Keratinocyte (primary cell): ENCODE measurements at regions not wholly inside any gene's neighbourhood (a gene's known extent, or its start where the extent isn't known, plus 50 kb on each side); places are given as distances from the start of the nearest gene placed in this dataset.

ENCODE experiments used
- CTCF ChIP-seq, 3 experiments: IDR thresholded peaks in 1 of 3; conservative IDR thresholded peaks in 1 of 3; optimal IDR thresholded peaks in 1 of 3; 2 replicates in 2 of 3; 3 replicates in 1 of 3; pipeline versions ENCODE3 to v1.5.1; 2011; ENCODE audit warnings: low read length in 3 of 3, mild to moderate bottlenecking in 3 of 3, moderate library complexity in 2 of 3, control low read depth in 1 of 3, inconsistent platforms in 1 of 3; ENCODE audit not compliant: insufficient read depth in 2 of 3; ENCODE audit errors: extremely low read depth in 1 of 3
- EZH2 ChIP-seq: IDR thresholded peaks from one replicate; pipeline ENCODE4 v1.6.1; 2012; ENCODE audit warnings: inconsistent platforms, mild to moderate bottlenecking, low read length, moderate library complexity

DNA sequence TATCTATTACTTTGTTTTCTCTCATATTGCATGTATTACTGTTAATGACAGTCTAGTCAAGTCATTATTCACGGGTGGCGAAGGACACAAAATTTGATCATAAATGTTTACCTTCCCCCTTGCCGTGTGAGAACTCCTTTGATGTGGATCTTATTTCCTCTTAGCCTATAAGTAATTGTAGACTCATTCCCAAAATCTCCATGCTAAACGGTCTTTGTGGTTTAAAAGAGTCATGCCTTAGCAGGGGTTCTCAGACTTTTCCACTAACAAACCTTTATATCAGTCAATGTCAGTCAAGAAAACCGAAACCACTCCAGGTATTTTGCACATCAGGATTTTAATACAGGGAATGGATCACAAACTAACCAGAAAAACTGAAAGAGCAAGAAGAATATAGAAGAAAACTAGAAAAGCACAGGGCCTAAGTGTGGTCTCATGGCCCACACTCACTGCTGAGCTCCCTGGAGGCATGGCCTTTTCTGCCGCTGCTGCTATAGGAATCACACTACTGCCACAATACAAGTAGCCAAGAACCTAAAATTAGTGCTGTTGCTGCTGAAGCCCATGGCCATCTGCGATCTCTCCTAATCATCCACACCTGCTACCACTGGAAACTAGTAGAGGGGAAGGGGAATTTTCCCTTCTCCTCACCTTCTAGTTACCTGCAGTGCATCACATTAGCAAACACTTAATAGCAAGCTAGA, 186.0 kb upstream of the POU3F2 start:
- TF ChIP-seq EZH2 = no peak
- TF ChIP-seq CTCF (optimal IDR thresholded peaks at IDR 0.05 in 1 of 3, IDR thresholded peaks at IDR 0.05 in 1 of 3, conservative IDR thresholded peaks at IDR 0.05 in 1 of 3; ENCODE audit: extremely low read depth in 1 of 3, insufficient read depth in 2 of 3, low read length in 3 of 3) = no peak
